Endothelial cell of umbilical vein (primary cell): ENCODE measurements at regions not wholly inside any gene's neighbourhood (a gene's known extent, or its start where the extent isn't known, plus 50 kb on each side); places are given as distances from the start of the nearest gene placed in this dataset.

Experiments
- EZH2 ChIP-seq: IDR thresholded peaks from 2 replicates; pipeline ENCODE4 v1.6.1; 2012; ENCODE audit warnings: borderline replicate concordance, low read depth, mild to moderate bottlenecking, moderate library complexity, low read length, inconsistent platforms; ENCODE audit not compliant: severe bottlenecking
- JUN ChIP-seq: IDR thresholded peaks from 2 replicates; pipeline ENCODE4 v1.6.1; 2011; ENCODE audit warnings: borderline replicate concordance, low read depth; ENCODE audit not compliant: insufficient read length, insufficient read depth
- MYC ChIP-seq: IDR thresholded peaks from one replicate; pipeline ENCODE4 v1.6.1; 2011; ENCODE audit warnings: mild to moderate bottlenecking, low read depth, low read length
- POLR2A ChIP-seq: IDR thresholded peaks from 2 replicates; pipeline ENCODE4 v1.6.1; 2012; ENCODE audit warnings: low read depth, mild to moderate bottlenecking, control low read depth, low read length
- POLR2AphosphoS5 ChIP-seq: IDR thresholded peaks from 2 replicates; pipeline ENCODE4 v1.6.1; 2012; ENCODE audit warnings: low read depth, mild to moderate bottlenecking, control low read depth, low read length, moderate library complexity; ENCODE audit not compliant: insufficient read depth
- TF ChIP-seq, protein P1 (sequence below), 2 donors: IDR thresholded peaks; 1 replicate in 1 of 2; 2 replicates in 1 of 2; pipeline ENCODE4 v1.5.1; 2011; ENCODE audit warnings: low read length in 2 of 2, mild to moderate bottlenecking in 2 of 2, moderate library complexity in 2 of 2, control low read depth in 1 of 2, inconsistent platforms in 1 of 2, low read depth in 1 of 2; ENCODE audit not compliant: insufficient read depth in 1 of 2; ENCODE audit errors: extremely low read depth in 1 of 2

DNA sequence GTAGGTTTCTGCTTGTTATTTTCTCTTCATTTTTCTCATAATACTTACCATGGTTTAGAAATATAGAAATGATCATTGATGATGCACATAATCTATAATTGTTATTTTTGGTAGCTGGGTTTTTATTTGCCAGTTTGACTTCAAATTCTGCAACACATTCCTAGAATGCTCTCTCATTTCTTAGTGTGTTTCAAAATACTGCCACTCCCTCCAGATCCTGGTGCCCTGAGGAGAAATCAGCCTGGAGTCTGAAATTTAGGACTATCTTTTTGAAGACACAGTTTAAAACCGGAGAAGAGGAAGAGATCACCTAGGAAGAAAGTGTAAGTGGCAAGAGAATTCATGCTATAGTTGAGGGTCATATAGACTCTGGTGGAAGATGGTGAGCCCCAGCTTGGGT, 57.5 kb downstream of the TAF11L14 start:
- TF ChIP-seq, protein P1, sequence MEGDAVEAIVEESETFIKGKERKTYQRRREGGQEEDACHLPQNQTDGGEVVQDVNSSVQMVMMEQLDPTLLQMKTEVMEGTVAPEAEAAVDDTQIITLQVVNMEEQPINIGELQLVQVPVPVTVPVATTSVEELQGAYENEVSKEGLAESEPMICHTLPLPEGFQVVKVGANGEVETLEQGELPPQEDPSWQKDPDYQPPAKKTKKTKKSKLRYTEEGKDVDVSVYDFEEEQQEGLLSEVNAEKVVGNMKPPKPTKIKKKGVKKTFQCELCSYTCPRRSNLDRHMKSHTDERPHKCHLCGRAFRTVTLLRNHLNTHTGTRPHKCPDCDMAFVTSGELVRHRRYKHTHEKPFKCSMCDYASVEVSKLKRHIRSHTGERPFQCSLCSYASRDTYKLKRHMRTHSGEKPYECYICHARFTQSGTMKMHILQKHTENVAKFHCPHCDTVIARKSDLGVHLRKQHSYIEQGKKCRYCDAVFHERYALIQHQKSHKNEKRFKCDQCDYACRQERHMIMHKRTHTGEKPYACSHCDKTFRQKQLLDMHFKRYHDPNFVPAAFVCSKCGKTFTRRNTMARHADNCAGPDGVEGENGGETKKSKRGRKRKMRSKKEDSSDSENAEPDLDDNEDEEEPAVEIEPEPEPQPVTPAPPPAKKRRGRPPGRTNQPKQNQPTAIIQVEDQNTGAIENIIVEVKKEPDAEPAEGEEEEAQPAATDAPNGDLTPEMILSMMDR (IDR thresholded peaks at IDR 0.05; ENCODE audit: extremely low read depth in 1 of 2, insufficient read depth in 1 of 2, low read depth in 1 of 2, low read length in 2 of 2) = no peak
- TF ChIP-seq POLR2A (no peak), POLR2AphosphoS5 (no peak), MYC (no peak), EZH2 (no peak), JUN (no peak)
